Astrocyte of the spinal cord (primary cell): ENCODE measurements at regions not wholly inside any gene's neighbourhood (a gene's known extent, or its start where the extent isn't known, plus 50 kb on each side); places are given as distances from the start of the nearest gene placed in this dataset.

Source experiments
- DNase-seq: peaks from one replicate; pipeline ENCODE4 v3.0.0; 2011; ENCODE audit warnings: low read depth, low spot score
- H3K4me3 ChIP-seq: 2 replicates; pipeline ENCODE4 v1.5.1; 2011; ENCODE audit warnings: low read depth, mild to moderate bottlenecking, low read length, moderate library complexity
- in situ Hi-C: cut with HindIII; loops from 2 replicates; pipeline ENCODE4 v1.10.0; 2017; ENCODE audit warnings: low sequenced_read_pairs
- TF ChIP-seq, protein P1 (sequence below): IDR thresholded peaks from 2 replicates; pipeline ENCODE4 v1.5.1; 2012; ENCODE audit warnings: low read depth, mild to moderate bottlenecking, low read length, inconsistent platforms

GRCh38 chr9:25543806-25544205 lies 134.4 kb downstream of the TUSC1 start:
- TF ChIP-seq, protein P1, sequence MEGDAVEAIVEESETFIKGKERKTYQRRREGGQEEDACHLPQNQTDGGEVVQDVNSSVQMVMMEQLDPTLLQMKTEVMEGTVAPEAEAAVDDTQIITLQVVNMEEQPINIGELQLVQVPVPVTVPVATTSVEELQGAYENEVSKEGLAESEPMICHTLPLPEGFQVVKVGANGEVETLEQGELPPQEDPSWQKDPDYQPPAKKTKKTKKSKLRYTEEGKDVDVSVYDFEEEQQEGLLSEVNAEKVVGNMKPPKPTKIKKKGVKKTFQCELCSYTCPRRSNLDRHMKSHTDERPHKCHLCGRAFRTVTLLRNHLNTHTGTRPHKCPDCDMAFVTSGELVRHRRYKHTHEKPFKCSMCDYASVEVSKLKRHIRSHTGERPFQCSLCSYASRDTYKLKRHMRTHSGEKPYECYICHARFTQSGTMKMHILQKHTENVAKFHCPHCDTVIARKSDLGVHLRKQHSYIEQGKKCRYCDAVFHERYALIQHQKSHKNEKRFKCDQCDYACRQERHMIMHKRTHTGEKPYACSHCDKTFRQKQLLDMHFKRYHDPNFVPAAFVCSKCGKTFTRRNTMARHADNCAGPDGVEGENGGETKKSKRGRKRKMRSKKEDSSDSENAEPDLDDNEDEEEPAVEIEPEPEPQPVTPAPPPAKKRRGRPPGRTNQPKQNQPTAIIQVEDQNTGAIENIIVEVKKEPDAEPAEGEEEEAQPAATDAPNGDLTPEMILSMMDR, result no peak
- no peak overlapping the region for H3K4me3 ChIP-seq
- in situ Hi-C loops, result no loop called here
- no peak for DNase-seq

- TF ChIP-seq, protein P1, result no peak
- in situ Hi-C loops, result no loop called here
- no peak overlapping the region for H3K4me3 ChIP-seq
- no peak for DNase-seq
Observed at GRCh38 chr9:25542319-25542718, 135.9 kb downstream of the TUSC1 start.

DNA sequence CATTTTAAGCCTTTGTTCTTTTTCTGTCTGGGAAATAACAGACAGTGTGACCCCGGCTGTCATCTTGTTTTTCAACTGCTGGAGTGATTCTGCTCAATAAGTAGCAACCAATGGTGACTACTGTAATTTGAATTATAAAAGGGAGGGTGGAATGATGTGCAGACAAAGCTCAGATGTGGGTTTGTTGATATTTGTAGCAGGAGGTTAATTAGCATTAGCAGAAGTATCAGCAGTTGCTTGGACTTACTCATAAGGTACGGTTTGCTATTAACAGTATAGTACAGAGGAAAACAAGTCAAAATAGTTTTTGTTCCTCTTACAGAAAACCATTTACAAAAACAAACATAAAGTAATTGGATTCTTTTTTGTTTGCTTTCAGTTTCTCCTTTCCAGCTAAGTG lies 140.4 kb downstream of the TUSC1 start:
- TF ChIP-seq, protein P1, result no peak
- in situ Hi-C loops, result no loop called here
- DNase-seq, result no peak
- no peak overlapping the region for H3K4me3 ChIP-seq

DNA sequence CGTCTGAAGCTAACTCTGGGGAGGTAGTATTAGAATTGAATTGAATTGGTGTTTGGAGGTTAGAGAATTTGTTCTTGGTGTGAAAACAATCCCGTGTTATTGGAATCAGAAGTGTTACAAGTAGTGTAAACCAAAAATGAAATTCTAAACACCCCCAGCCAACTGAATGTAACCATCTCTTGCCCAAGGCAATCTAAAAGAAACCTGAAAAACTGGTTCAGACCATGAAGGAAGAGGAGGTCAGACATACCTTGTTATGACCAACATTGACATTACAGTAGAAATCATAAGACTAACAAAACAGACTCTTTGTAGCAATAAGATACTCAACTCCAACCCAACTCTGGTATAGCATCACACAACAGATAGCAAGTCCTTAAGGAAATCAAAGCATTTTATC lies 159.0 kb downstream of the TUSC1 start:
- TF ChIP-seq, protein P1, result no peak
- in situ Hi-C loops, result no loop called here
- H3K4me3 ChIP-seq, result no peak overlapping the region

GRCh38 chr9:25517701-25518100 lies 160.5 kb downstream of the TUSC1 start:
- TF ChIP-seq, protein P1, result no peak
- no peak for DNase-seq
- no peak overlapping the region for H3K4me3 ChIP-seq
- in situ Hi-C loops, result no loop called here

More for the DNA sequence above, 159.0 kb downstream of the TUSC1 start:
- DNase-seq, result no peak

DNA sequence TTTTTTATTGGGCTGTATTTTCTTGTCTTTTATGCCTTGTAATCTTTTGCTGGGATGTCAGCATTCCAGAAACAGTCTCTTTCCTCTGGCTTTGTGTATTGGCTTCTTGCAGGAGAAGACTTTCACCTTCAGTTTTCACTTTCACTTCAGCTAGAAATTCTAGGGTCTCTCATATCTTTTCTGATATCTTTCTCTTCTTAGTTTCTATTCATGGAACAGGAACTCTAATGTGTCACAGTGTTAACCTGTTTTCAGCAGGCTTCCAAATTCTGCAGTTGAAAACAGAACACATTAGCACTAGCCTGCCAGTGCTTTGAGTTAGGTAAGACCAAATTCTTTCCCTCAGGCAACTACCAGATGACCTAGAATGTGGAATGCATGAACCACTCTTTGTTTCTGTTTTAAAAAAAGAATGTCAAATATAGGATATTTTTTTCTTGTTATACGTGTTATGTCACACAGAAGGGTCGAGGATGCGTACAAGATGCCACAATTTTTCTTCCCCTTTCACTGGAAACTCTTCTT lies 164.7 kb downstream of the TUSC1 start:
- in situ Hi-C loops, result no loop called here
- TF ChIP-seq, protein P1, result no peak
- DNase-seq, result no peak
- no peak overlapping the region for H3K4me3 ChIP-seq

GRCh38 chr9:25505644-25506043 lies 172.6 kb downstream of the TUSC1 start:
- TF ChIP-seq, protein P1, result no peak
- H3K4me3 ChIP-seq, result no peak overlapping the region
- DNase-seq, result no peak
- in situ Hi-C loops, result no loop called here
